Thoracic aorta (tissue), 2 donors: ENCODE measurements at regions not wholly inside any gene's neighbourhood (a gene's known extent, or its start where the extent isn't known, plus 50 kb on each side); places are given as distances from the start of the nearest gene placed in this dataset.

Experiments
- ATAC-seq: fragments of 150-250 bp; one replicate; pipeline ENCODE4 v1.8.0; 2017; ENCODE audit warnings: low read depth; ENCODE audit not compliant: insufficient number of reproducible peaks, low FRiP score
- DNase-seq: peaks from one replicate; pipeline ENCODE4 v3.0.0-alpha.2; 2020; ENCODE audit warnings: low spot score
- H3K27ac ChIP-seq, 2 donors: fragments of 200-600 bp; sonication (generic); 1 replicate in 1 of 2; 2 replicates in 1 of 2; pipeline ENCODE4 v1.5.1; 2016; ENCODE audit warnings: mild to moderate bottlenecking in 2 of 2, moderate library complexity in 2 of 2
- H3K27me3 ChIP-seq: fragments of 200-600 bp; sonication (generic); replicated peaks from 2 replicates; pipeline ENCODE4 v1.6.0; 2016; ENCODE audit warnings: mild to moderate bottlenecking; ENCODE audit not compliant: insufficient read depth
- H3K36me3 ChIP-seq: fragments of 200-600 bp; sonication (generic); one replicate; pipeline ENCODE4 v1.5.1; 2016
- H3K4me1 ChIP-seq, 2 donors: fragments of 200-600 bp; sonication (generic); 1 replicate in 1 of 2; 2 replicates in 1 of 2; pipeline versions ENCODE4 v1.5.1 to v1.6.0; 2016; ENCODE audit warnings: low read depth in 2 of 2, mild to moderate bottlenecking in 1 of 2; ENCODE audit not compliant: control insufficient read depth in 1 of 2
- H3K4me3 ChIP-seq: fragments of 200-600 bp; sonication (generic); 2 replicates; pipeline ENCODE4 v1.5.1; 2016; ENCODE audit warnings: mild to moderate bottlenecking
- H3K9me3 ChIP-seq: fragments of 200-600 bp; sonication (generic); 2 replicates; pipeline ENCODE4 v1.5.1; 2016
- CTCF ChIP-seq: fragments of 200-600 bp; sonication (generic); IDR thresholded peaks from one replicate; pipeline ENCODE4 v1.5.1; 2019; ENCODE audit warnings: antibody characterized with exemption

- DNase-seq (no peak), ATAC-seq (no peak)
- Histone ChIP-seq H3K27ac (no peak overlapping the region), H3K9me3 (no peaks in the 10 kb centered on the region), H3K27me3 (no peaks in the 10 kb centered on the region), H3K4me1 (no peaks in the 10 kb centered on the region), H3K4me3 (no peak overlapping the region), H3K36me3 (no peaks in the 10 kb centered on the region)
- TF ChIP-seq CTCF: no peak
Measured at GRCh38 chr2:152890736-152891135, 172.3 kb downstream of the ARL6IP6 start.

- no peaks in the 10 kb centered on the region for H3K27me3 ChIP-seq
- DNase-seq (no peak), ATAC-seq (no peak)
- TF ChIP-seq CTCF: no peak
- no peak overlapping the region for H3K4me3 ChIP-seq
- no peak overlapping the region for H3K27ac ChIP-seq
- no peaks in the 10 kb centered on the region for H3K9me3 ChIP-seq
- H3K36me3 ChIP-seq: no peaks in the 10 kb centered on the region
- H3K4me1 ChIP-seq: no peaks in the 10 kb centered on the region
Measured at GRCh38 chr2:152883951-152884487, 165.6 kb downstream of the ARL6IP6 start.

- no peak for ATAC-seq
- no peak for DNase-seq
- TF ChIP-seq CTCF: no peak
- Histone ChIP-seq H3K9me3 (no peaks in the 10 kb centered on the region), H3K27ac (no peak overlapping the region), H3K4me1 (no peaks in the 10 kb centered on the region), H3K4me3 (no peak overlapping the region), H3K36me3 (no peaks in the 10 kb centered on the region), H3K27me3 (no peaks in the 10 kb centered on the region)
Measured at GRCh38 chr2:152881527-152881926, 163.1 kb downstream of the ARL6IP6 start.

- H3K4me3 ChIP-seq: no peak overlapping the region
- no peak overlapping the region for H3K27ac ChIP-seq
- H3K4me1 ChIP-seq: no peaks in the 10 kb centered on the region
- H3K27me3 ChIP-seq: no peaks in the 10 kb centered on the region
- ATAC-seq (no peak), DNase-seq (no peak)
- TF ChIP-seq CTCF: no peak
- no peaks in the 10 kb centered on the region for H3K36me3 ChIP-seq
- no peaks in the 10 kb centered on the region for H3K9me3 ChIP-seq
Measured at GRCh38 chr2:152879275-152879674, 160.9 kb downstream of the ARL6IP6 start.

- DNase-seq (no peak), ATAC-seq (no peak)
- H3K27me3 ChIP-seq: no peaks in the 10 kb centered on the region
- H3K27ac ChIP-seq: no peak overlapping the region
- H3K4me1 ChIP-seq: no peaks in the 10 kb centered on the region
- no peak for TF ChIP-seq CTCF
- no peaks in the 10 kb centered on the region for H3K9me3 ChIP-seq
- H3K4me3 ChIP-seq: no peak overlapping the region
- H3K36me3 ChIP-seq: no peaks in the 10 kb centered on the region
Measured at GRCh38 chr2:152875701-152876695, 157.6 kb downstream of the ARL6IP6 start.
